K562 (cell line): ENCODE measurements at regions not wholly inside any gene's neighbourhood (a gene's known extent, or its start where the extent isn't known, plus 50 kb on each side); places are given as distances from the start of the nearest gene placed in this dataset.

Experiments used
- ATAC-seq: fragments of 200-7000 bp; cut with Tn5 transposase; 3 replicates; pipeline ENCODE4 v1.9.1; 2020; ENCODE audit warnings: moderate library complexity
- BruUV-seq: library from RNA; stranded (reverse); fragments of 400-500 nt; replicated peaks from 2 replicates; lab custom pipeline; 2021; lab: Mats Ljungman, UMichigan
- CTCF ChIA-PET: fragments of 300-600 bp; formaldehyde crosslinking; extraction: SDS; loops from one replicate; lab custom pipeline; 2021; ENCODE audit warnings: low intra/inter-chr PET ratio; lab: Yijun Ruan, JAX
- POLR2A ChIA-PET: fragments of 300-600, 350-650 bp; sonication (Branson Sonifier 250); formaldehyde crosslinking; extraction: SDS; loops from one replicate; lab custom pipeline; 2021; ENCODE audit warnings: antibody characterized with exemption, inconsistent platforms; lab: Yijun Ruan, JAX
- DNase-seq, 4 experiments: peaks; one replicate each; pipeline versions ENCODE4 v3.0.0 to v3.0.0-alpha.2; 2011 to 2018; ENCODE audit warnings: low spot score in 3 of 4, mixed read lengths in 3 of 4; ENCODE audit errors: extremely low read depth in 1 of 4
- FAIRE-seq: peaks from 2 replicates; lab custom pipeline; 2011; peaks lifted over from hg19 to GRCh38; lab: Jason Lieb, UNC
- H2AFZ ChIP-seq: 2 replicates; pipeline ENCODE4 v1.6.0; 2011; ENCODE audit warnings: low read depth, low read length, control low read depth, inconsistent platforms
- H3K27ac ChIP-seq: fragments of 200-600 bp; 3 replicates; pipeline ENCODE4 v1.8.0; 2011; ENCODE audit warnings: low read depth, mild to moderate bottlenecking, control low read depth, inconsistent platforms, low read length, moderate library complexity, mixed read lengths; ENCODE audit errors: extremely low read depth
- H3K27me3 ChIP-seq, 2 experiments: fragments of 300-600 bp in 1 of 2; 2 replicates in 1 of 2; 3 replicates in 1 of 2; pipeline versions ENCODE4 v1.6.0 to v1.8.0; 2011; ENCODE audit warnings: inconsistent platforms in 2 of 2, low read length in 2 of 2, mild to moderate bottlenecking in 1 of 2, mixed read lengths in 1 of 2, moderate library complexity in 1 of 2; ENCODE audit not compliant: control insufficient read depth in 2 of 2, insufficient read depth in 2 of 2
- H3K36me3 ChIP-seq: fragments of 300-600 bp; 3 replicates; pipeline ENCODE4 v1.8.0; 2011; ENCODE audit warnings: mild to moderate bottlenecking, low read length, inconsistent platforms; ENCODE audit not compliant: control insufficient read depth, insufficient read depth
- H3K4me1 ChIP-seq, 2 experiments: fragments of 200-600 bp in 1 of 2; replicated peaks in 1 of 2; 2 replicates in 1 of 2; 3 replicates in 1 of 2; pipeline versions ENCODE4 v1.5.1 to v1.8.0; 2011; ENCODE audit warnings: inconsistent platforms in 2 of 2, low read length in 2 of 2, mild to moderate bottlenecking in 1 of 2, mixed read lengths in 1 of 2, moderate library complexity in 1 of 2; ENCODE audit not compliant: control insufficient read depth in 2 of 2, insufficient read depth in 2 of 2
- H3K4me2 ChIP-seq: 2 replicates; pipeline ENCODE4 v1.6.1; 2011; ENCODE audit warnings: low read length, control low read depth, inconsistent platforms, mixed read lengths; ENCODE audit not compliant: insufficient read depth
- H3K4me3 ChIP-seq: fragments of 200-600 bp; sonication (generic), shearing (Covaris generic); 2 replicates; pipeline ENCODE4 v1.5.1; 2016; ENCODE audit warnings: control low read depth, inconsistent platforms
- H3K79me2 ChIP-seq: fragments of 200-600 bp; 3 replicates; pipeline ENCODE4 v1.8.0; 2011; ENCODE audit warnings: low read length, inconsistent platforms; ENCODE audit not compliant: control insufficient read depth, insufficient read depth
- H3K9ac ChIP-seq, 2 experiments: 2 replicates each; pipeline versions ENCODE4 v1.6.0 to v1.6.1; 2011; ENCODE audit warnings: low read depth in 2 of 2, low read length in 2 of 2, control low read depth in 1 of 2, inconsistent platforms in 1 of 2, mild to moderate bottlenecking in 1 of 2, mixed read lengths in 1 of 2; ENCODE audit not compliant: insufficient read depth in 1 of 2
- H3K9me1 ChIP-seq: one replicate; pipeline ENCODE4 v1.6.0; 2011; ENCODE audit warnings: inconsistent platforms, mild to moderate bottlenecking, low read length, moderate library complexity; ENCODE audit not compliant: control insufficient read depth, insufficient read depth
- H3K9me3 ChIP-seq: replicated peaks from 2 replicates; pipeline ENCODE4 v1.5.1; 2011; ENCODE audit warnings: low read depth, low read length, inconsistent platforms; ENCODE audit not compliant: control insufficient read depth, insufficient read depth
- H4K20me1 ChIP-seq: replicated peaks from 2 replicates; pipeline ENCODE4 v1.6.1; 2011; ENCODE audit warnings: low read length, inconsistent platforms, mixed read lengths; ENCODE audit not compliant: control insufficient read depth, insufficient read depth
- CHD1 ChIP-seq: fragments of 200-600 bp; sonication (generic); IDR thresholded peaks from one replicate; pipeline ENCODE4 v1.6.1; 2012; ENCODE audit warnings: mild to moderate bottlenecking, moderate library complexity, low read length, inconsistent platforms
- ETS2 ChIP-seq: IDR thresholded peaks from 2 replicates; pipeline ENCODE4 v1.6.1; 2016; ENCODE audit warnings: borderline replicate concordance, missing genetic modification characterization, mild to moderate bottlenecking, moderate library complexity, missing compliant biosample characterization; ENCODE audit not compliant: poor library complexity, severe bottlenecking
- GTF2F1 ChIP-seq: IDR thresholded peaks from 2 replicates; pipeline ENCODE4 v1.6.1; 2011; ENCODE audit warnings: low read depth, low read length, improper control_type of control experiment
- HOMEZ ChIP-seq: fragments of 250-450 bp; sonication (Bioruptor Pico); IDR thresholded peaks from 2 replicates; pipeline ENCODE4 v1.4.0; 2020; ENCODE audit warnings: mild to moderate bottlenecking, moderate library complexity
- LEF1 ChIP-seq: fragments of 450-650 bp; IDR thresholded peaks from 2 replicates; pipeline ENCODE4 v1.6.1; 2016; ENCODE audit warnings: mild to moderate bottlenecking
- SMARCB1 ChIP-seq: IDR thresholded peaks from 2 replicates; pipeline ENCODE4 v1.6.1; 2011; ENCODE audit warnings: improper control_type of control experiment, low read depth; ENCODE audit not compliant: insufficient read length
- SRSF7 ChIP-seq: fragments of 200-400 bp; formaldehyde crosslinking; optimal IDR thresholded peaks from 2 replicates; pipeline ENCODE3; 2017; ENCODE audit warnings: mild to moderate bottlenecking, low read depth, low read length
- THRA ChIP-seq: fragments of 450-650 bp; IDR thresholded peaks from 2 replicates; pipeline ENCODE4 v1.6.1; 2017; ENCODE audit warnings: mild to moderate bottlenecking, moderate library complexity
- ZKSCAN1 ChIP-seq: fragments of 150-350 bp; IDR thresholded peaks from 2 replicates; pipeline ENCODE4 v1.6.1; 2016; ENCODE audit warnings: low read depth, low read length
- WGBS: fragments of 100-300 bp; shearing (Covaris generic); methylation state at CpG from one replicate; pipeline ENCODE4 v1.1.6; 2016; ENCODE audit warnings: low coverage, mixed read lengths; ENCODE audit not compliant: insufficient coverage; ENCODE audit errors: missing lambda C conversion rate; 5-methylcytosine and 5-hydroxymethylcytosine counted together
- in situ Hi-C: fragments of 300-500 bp; cut with MboI; formaldehyde crosslinking; loops from 4 replicates; pipeline ENCODE4 v1.15.0; 2018; ENCODE audit warnings: inconsistent platforms, mixed read lengths
- intact Hi-C: fragments of 100-400 bp; cut with micrococcal nuclease; formaldehyde crosslinking; loops from 2 replicates; pipeline ENCODE4 v1.14.2; 2022

- Histone ChIP-seq H3K79me2 (no peaks in the 10 kb centered on the region), H3K4me2 (no peak overlapping the region)
Observed at GRCh38 chr5:162436055-162436454, 368.5 kb downstream of the GABRG2 start.

More at GRCh38 chr5:162436055-162436454, 368.5 kb downstream of the GABRG2 start:
- ChIA-PET POLR2A (no interaction called here), CTCF (no interaction called here)
- no peaks in the 10 kb centered on the region; the same call in 1 of the 2 replicates for H3K9me3 ChIP-seq
- no peak for ATAC-seq
- DNase-seq, result no peak
- no peak for FAIRE-seq
- no TSS peak for BruUV-seq
- intact Hi-C loops, result no loop called here
- H3K9me1 ChIP-seq, result no peaks in the 10 kb centered on the region
- 6% methylated on average over 2 of the region's 2 CpGs for WGBS
- no peaks in the 10 kb centered on the region for H3K27me3 ChIP-seq
- no peak overlapping the region for H3K9ac ChIP-seq
- in situ Hi-C loops, result no loop called here
- no peak overlapping the region for H2AFZ ChIP-seq
- H3K27ac ChIP-seq, result no peak overlapping the region
- H3K4me1 ChIP-seq, result no peaks in the 10 kb centered on the region
- TF ChIP-seq ETS2 (no peak), HOMEZ (CRISPR knock-in tag) (no peak), SMARCB1 (no peak), THRA (no peak), CHD1 (no peak), GTF2F1 (no peak), SRSF7 (no peak), ZKSCAN1 (no peak), LEF1 (no peak)
- TF ChIP-seq, all 486 proteins: peak for 0
- Histone ChIP-seq H4K20me1 (no peaks in the 10 kb centered on the region), H3K36me3 (no peaks in the 10 kb centered on the region), H3K4me3 (no peak overlapping the region)
